Stimulated activated naive CD8-positive, alpha-beta T cell treated with anti-CD3 and anti-CD28 coated beads, Interleukin-15, Interleukin-2, amounts not matched to agents 100 ng/mL and 50 ng/mL, for 24 hours (primary cell): ENCODE measurements at regions not wholly inside any gene's neighbourhood (a gene's known extent, or its start where the extent isn't known, plus 50 kb on each side); places are given as distances from the start of the nearest gene placed in this dataset.
"Not testable (repeated sequence)": the region's sequence is repeated elsewhere in the genome, so short reads cannot be mapped to it uniquely, and the experiment has no call there.

Source experiments
- H3K27ac Mint-ChIP-seq: one replicate; pipeline ENCODE4 v1.8.0; 2021; ENCODE audit warnings: mild to moderate bottlenecking, mixed read lengths
- H3K27me3 Mint-ChIP-seq: one replicate; pipeline ENCODE4 v1.8.0; 2021; ENCODE audit warnings: mixed read lengths
- H3K36me3 Mint-ChIP-seq: one replicate; pipeline ENCODE4 v1.8.0; 2021; ENCODE audit warnings: low read depth, mixed read lengths
- H3K4me1 Mint-ChIP-seq: one replicate; pipeline ENCODE4 v1.8.0; 2021; ENCODE audit warnings: low read depth, mixed read lengths
- H3K4me3 Mint-ChIP-seq: one replicate; pipeline ENCODE4 v1.8.0; 2021; ENCODE audit warnings: mild to moderate bottlenecking, mixed read lengths
- H3K9me3 Mint-ChIP-seq: one replicate; pipeline ENCODE4 v1.8.0; 2021; ENCODE audit warnings: mixed read lengths

DNA sequence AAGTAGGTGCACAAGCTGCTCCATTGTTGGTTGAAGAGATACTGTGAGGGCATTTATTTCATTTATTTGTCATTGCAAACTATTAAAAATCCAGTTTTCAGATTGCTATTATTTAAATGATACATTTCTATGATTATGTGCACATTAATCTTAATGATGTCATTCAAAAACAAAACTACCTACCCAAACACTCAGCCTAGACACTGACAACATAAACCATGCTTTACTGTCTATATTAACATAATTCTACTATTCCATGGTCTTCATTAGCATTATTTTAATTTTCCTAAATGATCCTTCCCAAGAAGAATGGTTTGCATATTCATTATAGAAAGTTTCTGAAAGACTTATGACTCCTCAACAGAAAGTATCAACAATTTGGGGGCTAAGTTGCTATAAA is 813.0 kb upstream of the SLITRK5 start:
- H3K27ac Mint-ChIP-seq, result no peak overlapping the region
- H3K9me3 Mint-ChIP-seq, result peaks cover 6% of the 10 kb centered on the region
- H3K27me3 Mint-ChIP-seq, result no peaks in the 10 kb centered on the region
- H3K4me1 Mint-ChIP-seq, result no peaks in the 10 kb centered on the region
- no peaks in the 10 kb centered on the region for H3K36me3 Mint-ChIP-seq
- H3K4me3 Mint-ChIP-seq, result no peak overlapping the region

DNA sequence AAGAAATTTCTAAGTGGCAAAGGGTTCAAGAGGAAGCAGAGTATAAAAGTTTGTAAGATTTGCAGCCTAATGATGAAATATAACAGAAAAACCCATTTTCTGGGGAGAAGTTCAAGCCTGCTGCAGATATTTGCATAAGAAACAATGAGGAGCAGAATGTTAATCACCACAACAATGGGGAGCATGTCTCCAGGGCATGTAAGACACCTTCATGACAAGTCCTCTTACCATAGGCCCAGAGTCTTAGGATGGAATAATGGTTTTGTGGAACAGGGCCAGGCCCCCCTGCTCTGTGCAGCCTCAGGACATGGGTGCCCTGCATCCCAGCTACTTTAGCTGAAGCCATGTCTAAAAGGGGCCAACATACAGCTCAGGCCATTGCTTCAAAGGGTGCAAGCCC is 809.0 kb upstream of the SLITRK5 start:
- Mint-ChIP-seq H3K27ac (no peak overlapping the region), H3K9me3 (peaks cover 6% of the 10 kb centered on the region), H3K4me3 (no peak overlapping the region), H3K36me3 (no peaks in the 10 kb centered on the region), H3K27me3 (no peaks in the 10 kb centered on the region), H3K4me1 (no peaks in the 10 kb centered on the region)

DNA sequence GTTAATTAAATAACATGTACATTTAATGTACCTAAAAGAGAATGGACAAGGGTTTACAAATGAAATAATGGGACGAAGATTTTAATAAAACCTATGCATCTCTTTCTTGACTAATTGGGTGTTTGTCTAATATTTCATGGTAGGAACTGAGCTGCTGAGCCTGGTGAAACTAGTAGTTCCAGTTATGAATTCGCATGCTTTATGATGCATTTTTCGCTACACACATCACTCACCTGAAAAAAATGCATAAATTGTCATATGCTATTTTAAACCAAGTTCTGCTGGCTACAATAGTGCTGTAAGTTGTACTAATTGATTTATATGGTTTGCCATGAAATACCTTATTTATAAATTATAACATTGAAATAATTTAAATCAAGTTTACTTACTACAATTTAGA is 806.8 kb upstream of the SLITRK5 start:
- Mint-ChIP-seq H3K4me1 (no peaks in the 10 kb centered on the region), H3K27ac (no peak overlapping the region), H3K36me3 (no peaks in the 10 kb centered on the region), H3K27me3 (no peaks in the 10 kb centered on the region), H3K9me3 (peaks cover 6% of the 10 kb centered on the region), H3K4me3 (no peak overlapping the region)

DNA sequence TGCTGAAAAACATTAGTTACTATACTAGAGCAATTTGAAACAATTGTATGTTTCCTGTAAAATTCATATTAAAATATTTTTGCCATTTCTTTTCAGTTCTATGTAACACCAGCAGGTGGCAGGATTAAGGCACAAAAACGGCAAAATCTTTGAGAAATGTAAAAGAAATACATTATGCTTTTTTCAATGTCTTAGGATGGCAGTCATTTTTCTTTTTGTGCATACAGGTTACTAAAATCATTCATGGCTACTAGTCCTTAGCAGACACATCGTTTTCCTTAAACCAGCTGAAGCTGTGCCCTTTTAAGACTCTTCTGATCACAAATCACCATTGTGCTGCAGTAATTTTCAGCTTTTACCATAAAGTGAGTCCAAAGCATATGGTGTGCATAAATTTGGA is 800.7 kb upstream of the SLITRK5 start:
- H3K27ac Mint-ChIP-seq, result no peak overlapping the region
- H3K4me1 Mint-ChIP-seq, result no peaks in the 10 kb centered on the region
- H3K9me3 Mint-ChIP-seq, result no peaks in the 10 kb centered on the region
- H3K36me3 Mint-ChIP-seq, result no peaks in the 10 kb centered on the region
- no peak overlapping the region for H3K4me3 Mint-ChIP-seq
- no peaks in the 10 kb centered on the region for H3K27me3 Mint-ChIP-seq

- no peaks in the 10 kb centered on the region for H3K36me3 Mint-ChIP-seq
- H3K4me1 Mint-ChIP-seq, result no peaks in the 10 kb centered on the region
- no peak overlapping the region for H3K27ac Mint-ChIP-seq
- H3K4me3 Mint-ChIP-seq, result no peak overlapping the region
- no peaks in the 10 kb centered on the region for H3K27me3 Mint-ChIP-seq
- H3K9me3 Mint-ChIP-seq, result no peaks in the 10 kb centered on the region
Observed at GRCh38 chr13:86877441-86877840, 793.7 kb upstream of the SLITRK5 start.

- Mint-ChIP-seq H3K27me3 (no peaks in the 10 kb centered on the region), H3K4me3 (no peak overlapping the region), H3K9me3 (peaks cover 3% of the 10 kb centered on the region), H3K4me1 (no peaks in the 10 kb centered on the region), H3K27ac (no peak overlapping the region), H3K36me3 (no peaks in the 10 kb centered on the region)
Observed at GRCh38 chr13:86878781-86879180, 792.4 kb upstream of the SLITRK5 start.

GRCh38 chr13:86881390-86881789 is 789.8 kb upstream of the SLITRK5 start:
- H3K9me3 Mint-ChIP-seq, result peaks cover 7% of the 10 kb centered on the region
- no peaks in the 10 kb centered on the region for H3K4me1 Mint-ChIP-seq
- no peaks in the 10 kb centered on the region for H3K27me3 Mint-ChIP-seq
- no peak overlapping the region for H3K27ac Mint-ChIP-seq
- no peaks in the 10 kb centered on the region for H3K36me3 Mint-ChIP-seq
- no peak overlapping the region for H3K4me3 Mint-ChIP-seq

DNA sequence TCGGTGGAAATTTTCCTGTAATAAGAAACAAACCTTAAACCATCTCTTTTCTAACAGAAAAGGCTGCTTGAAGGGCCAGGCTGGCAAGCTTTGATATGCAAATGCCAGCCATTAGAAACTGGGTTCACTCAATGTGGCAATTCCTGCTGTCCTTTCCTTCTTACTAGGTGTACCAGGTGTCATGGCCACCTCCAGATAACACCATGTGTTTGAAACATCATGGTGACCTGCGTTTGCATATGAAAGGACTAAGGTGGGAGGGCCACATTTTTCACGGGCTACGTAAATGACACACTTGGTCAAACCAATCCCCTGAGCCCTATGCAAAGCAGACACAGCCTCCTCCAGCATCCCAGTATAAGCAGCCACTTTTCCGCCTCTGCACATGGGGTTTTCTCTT is 789.1 kb upstream of the SLITRK5 start:
- H3K27ac Mint-ChIP-seq, result no peak overlapping the region
- H3K4me1 Mint-ChIP-seq, result no peaks in the 10 kb centered on the region
- no peak overlapping the region for H3K4me3 Mint-ChIP-seq
- peaks cover 7% of the 10 kb centered on the region for H3K9me3 Mint-ChIP-seq
- no peaks in the 10 kb centered on the region for H3K27me3 Mint-ChIP-seq
- H3K36me3 Mint-ChIP-seq, result no peaks in the 10 kb centered on the region

- Mint-ChIP-seq H3K4me3 (no peak overlapping the region), H3K27me3 (no peaks in the 10 kb centered on the region), H3K4me1 (no peaks in the 10 kb centered on the region), H3K9me3 (peaks cover 7% of the 10 kb centered on the region), H3K36me3 (no peaks in the 10 kb centered on the region), H3K27ac (no peak overlapping the region)
Observed at GRCh38 chr13:86882835-86883234, 788.3 kb upstream of the SLITRK5 start.

DNA sequence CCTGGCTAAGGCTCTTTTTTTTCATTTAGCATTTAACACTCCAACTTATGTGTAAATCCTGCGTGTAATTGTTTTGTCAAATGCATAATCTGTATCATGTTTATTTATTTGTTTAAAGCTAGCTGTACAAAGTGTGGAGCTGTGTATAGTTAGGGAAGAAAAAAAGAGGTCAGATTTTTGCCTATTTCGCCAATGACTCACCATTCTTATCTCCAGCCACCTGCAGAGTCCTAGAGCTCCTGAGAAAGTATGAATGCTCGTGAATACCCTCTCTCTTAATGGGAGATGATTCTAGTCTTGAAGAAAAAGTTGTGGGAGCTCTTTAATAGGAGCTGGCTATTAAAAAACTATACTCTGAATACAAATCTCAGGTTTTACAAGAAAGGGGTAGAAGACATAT is 778.8 kb upstream of the SLITRK5 start:
- Mint-ChIP-seq H3K27me3 (no peaks in the 10 kb centered on the region), H3K9me3 (peaks cover 8% of the 10 kb centered on the region), H3K27ac (no peak overlapping the region), H3K4me3 (no peak overlapping the region), H3K36me3 (no peaks in the 10 kb centered on the region), H3K4me1 (no peaks in the 10 kb centered on the region)

- Mint-ChIP-seq H3K4me3 (no peak overlapping the region), H3K36me3 (no peaks in the 10 kb centered on the region), H3K9me3 (peaks cover 6% of the 10 kb centered on the region), H3K27ac (no peak overlapping the region), H3K4me1 (no peaks in the 10 kb centered on the region), H3K27me3 (no peaks in the 10 kb centered on the region)
Observed at GRCh38 chr13:86900906-86901305, 770.3 kb upstream of the SLITRK5 start.

GRCh38 chr13:86906127-86906874 is 764.9 kb upstream of the SLITRK5 start:
- no peaks in the 10 kb centered on the region for H3K36me3 Mint-ChIP-seq
- peaks cover 6% of the 10 kb centered on the region for H3K9me3 Mint-ChIP-seq
- no peaks in the 10 kb centered on the region for H3K4me1 Mint-ChIP-seq
- no peak overlapping the region for H3K27ac Mint-ChIP-seq
- H3K4me3 Mint-ChIP-seq, result no peak overlapping the region
- H3K27me3 Mint-ChIP-seq, result no peaks in the 10 kb centered on the region

GRCh38 chr13:86907156-86907555 is 764.0 kb upstream of the SLITRK5 start:
- H3K36me3 Mint-ChIP-seq, result no peaks in the 10 kb centered on the region
- H3K4me3 Mint-ChIP-seq, result no peak overlapping the region
- no peak overlapping the region for H3K27ac Mint-ChIP-seq
- no peaks in the 10 kb centered on the region for H3K27me3 Mint-ChIP-seq
- H3K4me1 Mint-ChIP-seq, result no peaks in the 10 kb centered on the region
- H3K9me3 Mint-ChIP-seq, result peaks cover 6% of the 10 kb centered on the region

- Mint-ChIP-seq H3K4me3 (no peak overlapping the region), H3K27me3 (no peaks in the 10 kb centered on the region), H3K36me3 (no peaks in the 10 kb centered on the region)
Observed at GRCh38 chr13:86909318-86909717, 761.9 kb upstream of the SLITRK5 start.

DNA sequence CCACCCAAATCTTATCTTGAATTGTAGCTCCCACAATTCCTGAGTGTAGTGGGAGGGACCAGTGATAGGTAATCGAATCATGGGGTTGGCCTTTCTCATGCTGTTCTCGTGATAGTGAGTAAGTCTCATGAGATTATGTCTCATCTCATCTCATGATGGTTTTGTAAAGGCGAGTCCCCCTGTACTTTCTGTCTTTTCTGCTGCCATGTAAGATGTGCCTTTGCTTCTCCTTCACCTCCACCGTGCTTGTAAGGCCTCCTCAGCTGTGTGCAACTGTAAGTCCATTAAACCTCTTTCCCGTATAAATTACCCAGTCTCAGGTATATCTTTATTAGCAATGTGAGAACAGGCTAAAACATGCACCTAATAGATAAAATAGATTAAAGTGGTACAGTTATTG is 756.4 kb upstream of the SLITRK5 start:
- Mint-ChIP-seq H3K4me1 (no peaks in the 10 kb centered on the region), H3K27ac (no peak overlapping the region), H3K4me3 (no peak overlapping the region), H3K36me3 (no peaks in the 10 kb centered on the region), H3K27me3 (no peaks in the 10 kb centered on the region), H3K9me3 (peaks cover 5% of the 10 kb centered on the region)

More at GRCh38 chr13:86909318-86909717, 761.9 kb upstream of the SLITRK5 start:
- Mint-ChIP-seq H3K27ac (no peak overlapping the region), H3K9me3 (no peaks in the 10 kb centered on the region), H3K4me1 (no peaks in the 10 kb centered on the region)

DNA sequence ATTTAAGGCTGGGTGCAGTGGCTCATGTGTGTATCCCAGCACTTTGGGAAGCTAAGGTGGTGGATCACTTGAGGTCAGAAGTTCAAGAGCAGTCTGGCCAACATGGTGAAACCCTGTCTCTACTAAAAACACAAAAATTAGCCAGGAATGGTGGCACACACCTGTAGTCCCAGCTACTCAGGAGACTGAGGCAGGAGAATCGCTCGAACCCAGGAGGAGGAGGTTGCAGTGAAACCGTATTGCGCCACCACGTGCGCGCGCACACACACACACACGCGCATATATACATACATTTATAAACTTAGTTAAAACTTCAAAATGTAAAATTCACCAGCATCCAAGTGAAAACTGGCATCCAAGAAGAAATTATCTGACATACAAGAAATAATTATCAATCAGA is 753.7 kb upstream of the SLITRK5 start:
- not testable (repeated sequence) for H3K36me3 Mint-ChIP-seq, H3K9me3 Mint-ChIP-seq, H3K4me3 Mint-ChIP-seq, H3K4me1 Mint-ChIP-seq, H3K27ac Mint-ChIP-seq, H3K27me3 Mint-ChIP-seq
